ENCODE measurements at regions not wholly inside any gene's neighbourhood (a gene's known extent, or its start where the extent isn't known, plus 50 kb on each side); places are given as distances from the start of the nearest gene placed in this dataset.

GRCh38 chr13:111646456-111646855, 326.0 kb downstream of the TEX29 start:
- H3K36me3 Mint-ChIP-seq (ENCODE audit: low read depth), result no peaks in the 10 kb centered on the region
- Histone ChIP-seq H3K4me1 (ENCODE audit: insufficient read depth, low read length) (no peaks in the 10 kb centered on the region), H3K27me3 (ENCODE audit: control insufficient read depth in 1 of 2, insufficient read depth in 2 of 2, low read length in 2 of 2) (peaks cover 0 to 14% of the 10 kb centered on the region in 2 experiments), H3K27ac (ENCODE audit: low read depth in 1 of 2, low read length in 2 of 2) (no peak overlapping the region), H3K4me3 (ENCODE audit: low read length) (no peak overlapping the region), H3K36me3 (ENCODE audit: insufficient read depth, low read length) (no peaks in the 10 kb centered on the region), H3K9me3 (ENCODE audit: control insufficient read depth in 1 of 2, insufficient read depth in 1 of 2, low read length in 2 of 2) (peaks cover 0 to 7% of the 10 kb centered on the region in 2 experiments)
- no peaks in the 10 kb centered on the region for H3K9me3 Mint-ChIP-seq
- no peaks in the 10 kb centered on the region for H3K4me1 Mint-ChIP-seq (ENCODE audit: low read depth)
- ATAC-seq (ENCODE audit: poor library complexity) (no peak), DNase-seq (no peak)
- intact Hi-C loops (cut with DNase I, micrococcal nuclease), result no loop called here
- CTCF ChIA-PET, result no interaction called here
- POLR2A ChIA-PET, result no interaction called here
- H3K27ac Mint-ChIP-seq, result no peak overlapping the region
- H3K4me3 Mint-ChIP-seq, result no peak overlapping the region
- H3K27me3 Mint-ChIP-seq, result peaks cover 11% of the 10 kb centered on the region
- no peak for TF ChIP-seq CTCF (IDR thresholded peaks at IDR 0.05)

GRCh38 chr13:111648885-111649284, 328.4 kb downstream of the TEX29 start:
- intact Hi-C loops (cut with DNase I, micrococcal nuclease), result no loop called here
- Histone ChIP-seq H3K36me3 (ENCODE audit: insufficient read depth, low read length) (no peaks in the 10 kb centered on the region), H3K27me3 (ENCODE audit: control insufficient read depth in 1 of 2, insufficient read depth in 2 of 2, low read length in 2 of 2) (peaks cover 0 to 22% of the 10 kb centered on the region in 2 experiments), H3K4me3 (ENCODE audit: low read length) (no peak overlapping the region), H3K27ac (ENCODE audit: low read depth in 1 of 2, low read length in 2 of 2) (no peak overlapping the region), H3K9me3 (ENCODE audit: control insufficient read depth in 1 of 2, insufficient read depth in 1 of 2, low read length in 2 of 2) (peaks cover 0 to 7% of the 10 kb centered on the region in 2 experiments), H3K4me1 (ENCODE audit: insufficient read depth, low read length) (no peaks in the 10 kb centered on the region)
- ChIA-PET POLR2A (no interaction called here), CTCF (no interaction called here)
- Mint-ChIP-seq H3K27ac (no peak overlapping the region), H3K4me1 (ENCODE audit: low read depth) (no peaks in the 10 kb centered on the region), H3K9me3 (no peaks in the 10 kb centered on the region), H3K36me3 (ENCODE audit: low read depth) (no peaks in the 10 kb centered on the region), H3K27me3 (peaks cover 24% of the 10 kb centered on the region), H3K4me3 (no peak overlapping the region)
- ATAC-seq (ENCODE audit: poor library complexity) (no peak), DNase-seq (no peak)
- no peak for TF ChIP-seq CTCF (IDR thresholded peaks at IDR 0.05)

- ChIA-PET CTCF (no interaction called here), POLR2A (no interaction called here)
- Mint-ChIP-seq H3K27me3 (peaks cover 31% of the 10 kb centered on the region), H3K4me1 (ENCODE audit: low read depth) (no peaks in the 10 kb centered on the region), H3K27ac (no peak overlapping the region), H3K4me3 (no peak overlapping the region), H3K36me3 (ENCODE audit: low read depth) (no peaks in the 10 kb centered on the region), H3K9me3 (no peaks in the 10 kb centered on the region)
- ATAC-seq (ENCODE audit: poor library complexity) (no peak), DNase-seq (no peak)
- H3K4me1 ChIP-seq (ENCODE audit: insufficient read depth, low read length), result no peaks in the 10 kb centered on the region
- no peak overlapping the region for H3K4me3 ChIP-seq (ENCODE audit: low read length)
- no peak overlapping the region for H3K27ac ChIP-seq (ENCODE audit: low read depth in 1 of 2, low read length in 2 of 2)
- intact Hi-C loops (cut with DNase I, micrococcal nuclease), result no loop called here
- peaks cover 2 to 22% of the 10 kb centered on the region in 2 experiments for H3K27me3 ChIP-seq (ENCODE audit: control insufficient read depth in 1 of 2, insufficient read depth in 2 of 2, low read length in 2 of 2)
- H3K9me3 ChIP-seq (ENCODE audit: control insufficient read depth in 1 of 2, insufficient read depth in 1 of 2, low read length in 2 of 2), result peaks cover 0 to 11% of the 10 kb centered on the region in 2 experiments
- no peaks in the 10 kb centered on the region for H3K36me3 ChIP-seq (ENCODE audit: insufficient read depth, low read length)
- no peak for TF ChIP-seq CTCF (IDR thresholded peaks at IDR 0.05)
These were observed 330.2 kb downstream of the TEX29 start for GRCh38 chr13:111650626-111651025.

All from CD4-positive, alpha-beta T cell (primary cell).